GM12875 (cell line): ENCODE measurements at regions not wholly inside any gene's neighbourhood (a gene's known extent, or its start where the extent isn't known, plus 50 kb on each side); places are given as distances from the start of the nearest gene placed in this dataset.
"Not testable (repeated sequence)": the region's sequence is repeated elsewhere in the genome, so short reads cannot be mapped to it uniquely, and the experiment has no call there.

ENCODE experiments used
- H3K4me3 ChIP-seq: one replicate; pipeline ENCODE4 v1.5.1; 2011; ENCODE audit warnings: low read depth, low read length, control low read depth
- TF ChIP-seq, protein P1 (sequence below): IDR thresholded peaks from 2 replicates; pipeline ENCODE4 v1.5.1; 2011; ENCODE audit warnings: low read depth, mild to moderate bottlenecking, control low read depth, inconsistent platforms, low read length, moderate library complexity, borderline replicate concordance; ENCODE audit not compliant: insufficient read depth

DNA sequence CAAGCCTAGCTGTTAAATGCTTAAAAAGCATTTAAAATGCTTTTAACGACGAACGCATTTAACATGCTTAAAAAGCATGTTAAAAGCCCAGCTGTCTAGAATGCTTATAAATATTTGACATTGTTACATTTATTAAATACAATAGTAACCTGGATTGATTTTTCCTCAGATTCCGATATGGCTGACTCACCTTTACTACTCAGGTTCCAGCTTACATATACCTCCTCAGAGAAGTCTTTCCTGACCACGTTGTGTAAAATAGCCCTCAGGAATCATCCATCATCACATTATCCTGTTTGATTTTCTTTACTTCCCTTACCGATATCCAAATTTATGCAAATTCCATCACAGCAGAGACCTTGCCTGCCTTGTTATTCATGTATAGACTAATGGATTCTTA lies 51.4 kb downstream of the SLC41A2 start:
- TF ChIP-seq, protein P1, sequence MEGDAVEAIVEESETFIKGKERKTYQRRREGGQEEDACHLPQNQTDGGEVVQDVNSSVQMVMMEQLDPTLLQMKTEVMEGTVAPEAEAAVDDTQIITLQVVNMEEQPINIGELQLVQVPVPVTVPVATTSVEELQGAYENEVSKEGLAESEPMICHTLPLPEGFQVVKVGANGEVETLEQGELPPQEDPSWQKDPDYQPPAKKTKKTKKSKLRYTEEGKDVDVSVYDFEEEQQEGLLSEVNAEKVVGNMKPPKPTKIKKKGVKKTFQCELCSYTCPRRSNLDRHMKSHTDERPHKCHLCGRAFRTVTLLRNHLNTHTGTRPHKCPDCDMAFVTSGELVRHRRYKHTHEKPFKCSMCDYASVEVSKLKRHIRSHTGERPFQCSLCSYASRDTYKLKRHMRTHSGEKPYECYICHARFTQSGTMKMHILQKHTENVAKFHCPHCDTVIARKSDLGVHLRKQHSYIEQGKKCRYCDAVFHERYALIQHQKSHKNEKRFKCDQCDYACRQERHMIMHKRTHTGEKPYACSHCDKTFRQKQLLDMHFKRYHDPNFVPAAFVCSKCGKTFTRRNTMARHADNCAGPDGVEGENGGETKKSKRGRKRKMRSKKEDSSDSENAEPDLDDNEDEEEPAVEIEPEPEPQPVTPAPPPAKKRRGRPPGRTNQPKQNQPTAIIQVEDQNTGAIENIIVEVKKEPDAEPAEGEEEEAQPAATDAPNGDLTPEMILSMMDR: no peak

DNA sequence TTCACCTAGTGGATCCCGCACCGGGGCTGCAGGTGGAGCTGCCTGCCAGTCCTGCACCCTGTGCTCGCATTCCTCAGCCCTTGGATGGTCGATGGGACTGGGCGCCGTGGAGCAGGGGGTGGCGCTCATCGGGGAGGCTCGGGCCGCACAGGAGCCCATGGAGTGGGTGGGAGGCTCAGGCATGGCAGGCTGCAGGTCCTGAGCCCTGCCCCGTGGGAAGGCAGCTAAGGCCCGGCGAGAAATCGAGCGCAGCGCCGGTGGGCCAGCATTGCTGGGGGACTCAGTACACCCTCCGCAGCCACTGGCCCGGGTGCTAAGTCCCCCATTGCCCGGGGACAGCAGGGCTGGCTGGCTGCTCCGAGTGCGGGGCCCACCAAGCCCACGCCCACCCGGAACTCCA lies 52.6 kb downstream of the SLC41A2 start:
- H3K4me3 ChIP-seq: not testable (repeated sequence)

More for the DNA sequence above, 51.4 kb downstream of the SLC41A2 start:
- no peak overlapping the region for H3K4me3 ChIP-seq

DNA sequence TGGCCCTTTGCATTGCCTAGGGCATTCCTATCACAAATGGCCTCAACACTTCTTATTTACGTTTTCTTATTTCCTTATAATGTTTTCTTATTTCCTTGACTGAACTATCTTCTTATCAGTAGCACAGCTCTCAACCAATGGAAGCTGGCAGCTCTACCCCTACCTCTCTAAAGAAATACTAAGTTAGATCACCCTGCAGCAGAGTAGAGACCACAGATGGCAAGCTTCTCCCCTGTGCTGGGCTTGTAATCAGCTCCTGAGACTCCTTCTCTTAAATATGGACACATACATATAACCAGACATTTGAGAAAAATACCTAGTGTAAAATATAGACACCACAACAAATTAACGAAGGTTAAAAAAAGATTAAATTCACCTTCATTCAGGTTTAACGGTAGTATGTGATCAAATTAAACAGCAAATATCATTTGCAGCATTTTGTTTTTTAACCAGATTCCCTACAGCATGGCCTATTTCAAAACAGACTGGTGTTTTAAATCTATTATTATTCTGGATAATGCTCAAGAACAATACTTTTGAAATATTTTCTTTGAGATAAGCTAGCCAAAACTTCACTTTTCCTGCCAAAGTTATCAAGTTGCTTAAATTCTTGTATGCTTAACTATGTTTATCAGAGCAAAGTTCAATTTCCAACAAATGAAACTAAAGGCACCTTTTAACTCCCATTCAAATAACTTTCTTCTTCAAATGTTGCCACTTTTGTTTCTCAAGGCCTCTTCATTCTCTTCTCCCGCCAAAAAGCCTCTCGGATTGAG lies 54.3 kb downstream of the SLC41A2 start:
- TF ChIP-seq, protein P1: no peak
- H3K4me3 ChIP-seq: no peak overlapping the region

DNA sequence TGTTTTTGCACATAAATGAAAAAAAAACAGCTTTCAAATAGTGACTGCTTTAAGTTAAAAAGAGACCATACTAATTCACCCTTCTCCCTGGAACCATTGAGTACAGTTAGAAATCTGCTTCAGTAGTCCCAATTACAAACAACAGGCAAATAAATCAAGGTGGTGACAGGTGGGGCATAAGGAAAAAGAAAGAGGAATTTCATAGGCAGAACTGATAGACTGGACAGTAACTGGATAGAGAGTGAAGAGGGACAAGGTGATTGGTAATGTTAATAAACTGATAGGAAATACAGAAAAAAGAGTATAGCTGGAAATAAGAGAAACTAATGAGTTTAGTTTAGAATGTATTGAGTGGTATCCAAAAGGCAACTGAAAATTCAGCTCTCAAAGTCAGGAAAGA lies 56.0 kb downstream of the SLC41A2 start:
- H3K4me3 ChIP-seq: no peak overlapping the region
- TF ChIP-seq, protein P1: no peak

DNA sequence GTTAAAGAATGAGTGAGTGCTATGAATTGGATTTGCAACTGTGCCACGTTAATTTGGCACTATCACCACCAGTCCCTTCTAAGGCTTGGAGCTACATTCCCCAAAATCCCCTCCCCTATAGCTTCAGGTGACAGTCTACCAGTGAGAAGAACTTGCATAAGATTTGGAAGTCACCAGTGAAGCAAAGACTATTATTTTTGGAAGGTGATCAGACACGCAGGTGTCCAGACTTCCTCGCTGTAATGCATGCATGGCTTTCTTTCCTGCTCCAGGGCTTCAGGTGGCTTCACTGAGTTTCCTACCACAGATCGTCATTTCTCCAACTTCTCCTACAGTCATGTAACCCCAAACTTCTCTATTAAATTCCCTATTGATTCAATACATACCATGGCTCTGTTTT lies 61.4 kb downstream of the SLC41A2 start:
- TF ChIP-seq, protein P1: no peak

DNA sequence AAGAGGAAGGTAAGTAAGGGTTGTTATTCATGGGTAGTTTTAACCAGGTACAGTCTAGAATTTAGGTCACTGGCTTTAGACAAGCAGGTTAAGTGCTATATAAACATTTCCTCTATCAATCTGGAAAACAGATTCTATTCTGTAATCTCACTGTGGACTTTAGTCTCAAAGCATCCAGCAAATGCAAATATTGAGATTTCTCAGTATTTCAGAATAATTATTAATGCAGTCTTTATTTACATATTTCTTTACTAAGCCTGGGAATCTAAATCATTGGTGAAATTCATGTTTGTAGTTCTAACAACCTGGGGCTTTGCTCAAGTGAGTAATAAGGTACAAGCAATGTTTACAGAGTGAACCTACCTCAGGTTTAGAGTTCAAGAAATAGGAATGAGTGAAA lies 61.9 kb downstream of the SLC41A2 start:
- no peak overlapping the region for H3K4me3 ChIP-seq
- TF ChIP-seq, protein P1: no peak

More for the DNA sequence above, 61.4 kb downstream of the SLC41A2 start:
- no peak overlapping the region for H3K4me3 ChIP-seq

DNA sequence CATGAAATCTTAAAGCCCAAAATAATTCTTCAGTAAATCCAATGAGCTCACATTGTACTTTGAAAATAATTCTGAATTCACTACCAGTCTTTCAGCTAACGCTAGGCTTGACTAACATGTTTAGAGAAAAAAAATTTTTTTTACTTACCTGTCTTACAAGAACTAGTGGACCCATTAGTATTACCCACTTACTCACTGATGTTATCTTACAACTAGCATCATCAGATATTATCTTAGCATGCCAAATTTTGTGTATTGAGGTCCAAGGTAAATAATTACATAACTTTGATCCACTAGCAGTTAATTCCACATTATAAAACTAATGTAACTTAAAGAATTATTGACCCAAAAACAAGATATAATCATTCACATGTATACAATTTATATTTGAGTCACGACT lies 62.7 kb downstream of the SLC41A2 start:
- no peak overlapping the region for H3K4me3 ChIP-seq
- TF ChIP-seq, protein P1: no peak
